ENCODE measurements at regions not wholly inside any gene's neighbourhood (a gene's known extent, or its start where the extent isn't known, plus 50 kb on each side); places are given as distances from the start of the nearest gene placed in this dataset.

- Mint-ChIP-seq H3K27ac (no peak overlapping the region), H3K4me3 (no peak overlapping the region), H3K9me3 (no peaks in the 10 kb centered on the region), H3K36me3 (no peaks in the 10 kb centered on the region), H3K4me1 (ENCODE audit: unreplicated experiment) (peaks cover 43% of the 10 kb centered on the region), H3K27me3 (peaks cover 3% of the 10 kb centered on the region)
- no peak for TF ChIP-seq CTCF (conservative IDR thresholded peaks at IDR 0.05)
- DNase-seq (ENCODE audit: extremely low spot score, unreplicated experiment): no peak
These were observed 270.5 kb downstream of the BRINP2 start for GRCh38 chr1:177441281-177441680.

GRCh38 chr1:177440821-177441220 lies 270.1 kb downstream of the BRINP2 start:
- DNase-seq (ENCODE audit: extremely low spot score, unreplicated experiment): no peak
- Mint-ChIP-seq H3K27ac (no peak overlapping the region), H3K27me3 (peaks cover 3% of the 10 kb centered on the region), H3K9me3 (peaks cover 4% of the 10 kb centered on the region), H3K4me1 (ENCODE audit: unreplicated experiment) (peaks cover 39% of the 10 kb centered on the region), H3K36me3 (no peaks in the 10 kb centered on the region), H3K4me3 (no peak overlapping the region)
- TF ChIP-seq CTCF (conservative IDR thresholded peaks at IDR 0.05): no peak

- H3K9me3 Mint-ChIP-seq: peaks cover 5% of the 10 kb centered on the region
- no peak for DNase-seq (ENCODE audit: extremely low spot score, unreplicated experiment)
- no peaks in the 10 kb centered on the region for H3K36me3 Mint-ChIP-seq
- H3K4me3 Mint-ChIP-seq: no peak overlapping the region
- H3K27ac Mint-ChIP-seq: no peak overlapping the region
- H3K27me3 Mint-ChIP-seq: peaks cover under 1% of the 10 kb centered on the region
- TF ChIP-seq CTCF (conservative IDR thresholded peaks at IDR 0.05): no peak
- H3K4me1 Mint-ChIP-seq (ENCODE audit: unreplicated experiment): peaks cover 29% of the 10 kb centered on the region
These were observed 268.5 kb downstream of the BRINP2 start for GRCh38 chr1:177439301-177439700.

GRCh38 chr1:177435364-177435763 lies 264.6 kb downstream of the BRINP2 start:
- no peaks in the 10 kb centered on the region for H3K36me3 Mint-ChIP-seq
- DNase-seq (ENCODE audit: extremely low spot score, unreplicated experiment): no peak
- H3K9me3 Mint-ChIP-seq: peaks cover 5% of the 10 kb centered on the region
- TF ChIP-seq CTCF (conservative IDR thresholded peaks at IDR 0.05): no peak
- peaks cover 5% of the 10 kb centered on the region for H3K27me3 Mint-ChIP-seq
- no peak overlapping the region for H3K27ac Mint-ChIP-seq
- H3K4me3 Mint-ChIP-seq: no peak overlapping the region
- no peaks in the 10 kb centered on the region for H3K4me1 Mint-ChIP-seq (ENCODE audit: unreplicated experiment)

GRCh38 chr1:177432897-177433296 lies 262.1 kb downstream of the BRINP2 start:
- Mint-ChIP-seq H3K36me3 (no peaks in the 10 kb centered on the region), H3K27ac (no peak overlapping the region), H3K4me3 (no peak overlapping the region), H3K4me1 (ENCODE audit: unreplicated experiment) (no peaks in the 10 kb centered on the region), H3K9me3 (peaks cover 5% of the 10 kb centered on the region), H3K27me3 (peaks cover 5% of the 10 kb centered on the region)
- peak; percentile 62 for TF ChIP-seq CTCF (conservative IDR thresholded peaks at IDR 0.05)
- no peak for DNase-seq (ENCODE audit: extremely low spot score, unreplicated experiment)

GRCh38 chr1:177431123-177431522 lies 260.4 kb downstream of the BRINP2 start:
- no peak overlapping the region for H3K4me3 Mint-ChIP-seq
- no peak for DNase-seq (ENCODE audit: extremely low spot score, unreplicated experiment)
- no peak for TF ChIP-seq CTCF (conservative IDR thresholded peaks at IDR 0.05)
- no peaks in the 10 kb centered on the region for H3K36me3 Mint-ChIP-seq
- H3K9me3 Mint-ChIP-seq: peaks cover 4% of the 10 kb centered on the region
- H3K27ac Mint-ChIP-seq: no peak overlapping the region
- peaks cover 8% of the 10 kb centered on the region for H3K27me3 Mint-ChIP-seq
- no peaks in the 10 kb centered on the region for H3K4me1 Mint-ChIP-seq (ENCODE audit: unreplicated experiment)
